ENCODE measurements at regions not wholly inside any gene's neighbourhood (a gene's known extent, or its start where the extent isn't known, plus 50 kb on each side); places are given as distances from the start of the nearest gene placed in this dataset.
A peak's percentile ranks its signal among the peaks of the same experiment; 100 is the strongest.
"Not testable (repeated sequence)": the region's sequence is repeated elsewhere in the genome, so short reads cannot be mapped to it uniquely, and the experiment has no call there.

DNA sequence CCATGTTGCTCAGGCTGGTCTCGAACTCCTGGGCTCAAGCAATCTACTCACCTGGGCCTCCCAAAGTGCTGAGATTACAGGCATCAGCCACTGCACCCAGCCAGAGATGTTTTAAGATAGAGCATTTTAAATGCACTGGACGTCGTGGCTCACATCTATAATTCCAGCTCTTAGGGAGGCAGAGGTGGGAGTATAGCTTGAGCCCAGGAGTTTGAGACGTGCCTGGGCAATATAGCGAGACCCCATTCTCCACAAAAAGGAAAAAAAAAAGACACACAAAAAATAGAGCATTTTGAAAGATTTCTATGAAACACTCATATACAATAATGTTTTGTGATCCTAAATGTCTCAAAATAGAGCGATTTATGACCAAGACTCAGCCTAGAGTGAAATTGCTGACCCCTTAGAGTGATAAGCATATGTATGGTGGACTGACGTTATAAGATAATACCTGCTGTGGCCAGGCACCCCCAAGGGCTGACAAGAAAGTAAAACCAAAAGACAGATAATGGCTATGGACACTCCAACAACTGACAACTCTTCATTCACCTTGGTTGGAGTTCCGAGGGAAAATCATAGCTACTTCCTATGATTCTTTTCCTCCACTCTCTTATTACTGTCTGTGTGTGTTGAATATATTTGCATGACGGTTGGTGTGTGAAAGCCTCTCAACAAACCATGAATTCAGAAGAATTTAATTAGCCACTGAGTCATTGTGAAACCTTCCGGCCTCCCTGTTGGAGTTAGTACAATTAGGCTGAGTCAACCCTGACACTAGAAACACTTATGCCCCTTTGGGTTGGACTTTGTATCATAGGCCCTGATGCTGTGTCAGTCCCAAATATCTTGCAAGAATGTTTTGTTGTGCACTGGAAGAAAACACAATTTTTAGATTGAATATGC, 526.5 kb upstream of the NUDT12 start:
- DNase-seq = no peak

GRCh38 chr5:104084896-104085295, 522.3 kb upstream of the NUDT12 start:
- peak; percentile 52 for DNase-seq

GRCh38 chr5:104082754-104083153, 520.2 kb upstream of the NUDT12 start:
- DNase-seq = no peak

GRCh38 chr5:104081232-104081631, 518.6 kb upstream of the NUDT12 start:
- no peak for DNase-seq

GRCh38 chr5:104080646-104081175, 518.1 kb upstream of the NUDT12 start:
- DNase-seq = no peak

GRCh38 chr5:104079861-104080645, 517.5 kb upstream of the NUDT12 start:
- DNase-seq = not testable (repeated sequence)

DNA sequence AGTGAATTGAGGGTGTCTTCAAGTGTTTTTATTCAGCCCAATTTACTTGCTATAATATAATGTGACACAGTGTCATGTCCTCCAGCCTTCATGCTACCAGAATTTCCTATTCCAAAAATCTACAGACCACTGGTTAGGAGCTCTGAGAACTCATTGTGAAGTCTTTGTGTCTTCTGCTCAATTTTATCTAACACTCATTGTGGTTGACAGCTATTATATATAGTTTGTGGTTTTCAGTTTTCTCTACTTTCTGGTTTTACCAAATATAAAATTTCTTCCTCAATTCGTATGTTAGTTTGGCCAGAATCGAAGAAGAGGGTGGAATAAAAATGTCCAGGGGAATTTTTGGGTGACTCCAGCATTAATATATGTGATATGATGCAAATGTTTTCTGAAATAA, 509.3 kb upstream of the NUDT12 start:
- no peak for DNase-seq

DNA sequence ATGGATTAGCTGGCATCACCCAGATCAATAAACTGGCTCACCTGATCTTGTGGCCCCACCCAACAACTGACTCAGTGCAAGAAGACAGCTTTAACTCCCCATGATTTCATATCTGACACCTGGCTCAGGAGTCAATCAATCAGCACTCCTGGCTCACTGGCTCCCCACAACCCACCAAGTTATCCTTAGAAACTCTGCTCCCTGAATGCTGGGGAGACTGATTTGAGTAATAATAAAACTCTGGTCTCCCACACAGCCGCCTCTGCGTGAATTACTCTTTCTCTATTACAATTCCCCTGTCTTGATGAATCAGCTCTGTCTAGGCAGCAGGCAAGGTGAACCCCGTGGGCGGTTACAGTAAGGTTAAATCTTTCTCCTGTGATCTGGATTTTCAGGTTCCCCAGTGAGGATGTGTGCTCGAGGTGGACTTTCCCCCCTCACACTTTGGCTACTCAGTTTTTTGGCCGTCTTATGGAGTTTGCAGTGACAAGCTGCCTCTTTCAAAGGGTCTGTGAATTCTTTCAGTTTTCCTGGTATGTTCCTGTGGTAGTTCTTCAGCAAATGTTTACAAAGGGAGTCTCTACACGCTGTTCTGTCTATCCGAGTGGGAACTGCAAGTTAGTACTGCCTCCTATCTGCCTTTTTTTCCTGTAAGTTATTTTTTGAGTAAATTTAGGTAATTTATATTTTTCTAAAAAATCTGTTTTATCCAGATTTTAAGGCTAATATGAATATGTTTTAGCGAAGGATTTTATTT, 500.2 kb upstream of the NUDT12 start:
- DNase-seq = no peak

GRCh38 chr5:104061707-104062106, 499.1 kb upstream of the NUDT12 start:
- DNase-seq = no peak

DNA sequence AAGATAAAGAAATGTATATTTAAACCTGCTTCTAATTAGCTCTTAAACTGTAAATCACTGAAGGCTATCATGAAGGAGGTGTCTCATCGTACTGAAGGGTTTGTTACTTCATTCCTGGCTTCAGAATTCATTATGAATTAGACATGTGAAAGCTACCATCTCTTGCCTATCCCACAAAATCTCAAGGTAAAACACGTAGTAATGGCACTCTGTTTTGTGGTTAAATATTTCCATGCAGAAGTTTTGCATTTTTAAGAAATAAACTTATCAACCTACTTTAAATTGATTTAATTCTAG, 490.7 kb upstream of the NUDT12 start:
- DNase-seq = no peak

DNA sequence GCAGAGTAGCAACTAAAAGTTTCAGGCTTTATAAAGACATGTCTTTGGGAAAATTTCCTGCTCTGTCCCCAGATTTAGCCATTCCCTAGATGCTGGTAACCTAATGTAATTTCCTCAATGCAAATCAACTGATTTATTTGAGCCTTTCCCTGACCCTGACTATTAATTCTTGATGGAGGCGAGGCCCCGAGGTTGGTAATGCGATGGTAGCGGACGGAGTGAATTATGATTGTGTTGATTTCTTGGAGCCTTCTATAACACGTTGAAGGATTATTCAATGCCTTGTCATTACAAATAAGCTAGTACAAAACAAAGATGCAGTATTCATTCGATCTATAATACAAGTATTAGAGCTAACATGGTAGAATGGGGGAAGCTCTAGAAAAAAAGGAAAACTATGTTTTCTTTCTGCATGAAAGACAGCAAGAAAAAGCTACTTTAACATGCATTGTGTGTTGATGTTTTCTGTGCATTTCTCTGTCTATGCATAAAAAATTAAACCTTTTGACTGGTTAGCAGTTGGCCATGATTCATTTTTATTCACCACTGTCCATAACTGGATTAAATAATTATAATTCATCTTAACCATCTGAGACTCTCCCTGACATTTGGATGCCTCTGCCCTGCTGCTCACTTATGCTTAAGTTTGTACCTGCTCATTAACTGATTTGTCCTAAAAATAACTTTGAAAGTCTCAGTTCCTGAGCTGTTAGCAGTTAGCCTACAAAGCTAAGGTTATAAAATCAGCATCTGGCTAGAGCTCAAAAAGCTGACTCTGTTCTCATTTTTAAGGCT, 490.2 kb upstream of the NUDT12 start:
- DNase-seq = no peak

GRCh38 chr5:104050436-104050835, 487.8 kb upstream of the NUDT12 start:
- DNase-seq = no peak

- DNase-seq = no peak
Measured at GRCh38 chr5:104049752-104050151, 487.2 kb upstream of the NUDT12 start.

DNA sequence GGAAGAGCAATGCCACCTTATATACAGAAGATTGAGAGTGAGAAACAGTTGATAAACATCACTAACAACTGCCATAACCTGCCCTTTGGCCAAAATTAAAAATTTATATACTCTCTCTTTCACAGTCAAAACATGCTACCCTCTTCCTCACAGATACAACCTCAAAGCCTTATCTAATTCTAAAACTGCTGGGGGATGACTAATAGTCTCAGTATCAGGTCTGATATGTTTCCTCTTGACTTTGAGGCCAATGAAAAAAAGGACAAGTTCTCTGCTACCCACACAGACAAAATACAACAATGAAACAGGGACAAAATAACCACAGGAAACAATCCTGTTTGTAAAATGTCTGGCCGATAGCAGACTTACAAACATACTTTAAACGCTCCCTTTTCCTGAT, 485.6 kb upstream of the NUDT12 start:
- DNase-seq = no peak

DNA sequence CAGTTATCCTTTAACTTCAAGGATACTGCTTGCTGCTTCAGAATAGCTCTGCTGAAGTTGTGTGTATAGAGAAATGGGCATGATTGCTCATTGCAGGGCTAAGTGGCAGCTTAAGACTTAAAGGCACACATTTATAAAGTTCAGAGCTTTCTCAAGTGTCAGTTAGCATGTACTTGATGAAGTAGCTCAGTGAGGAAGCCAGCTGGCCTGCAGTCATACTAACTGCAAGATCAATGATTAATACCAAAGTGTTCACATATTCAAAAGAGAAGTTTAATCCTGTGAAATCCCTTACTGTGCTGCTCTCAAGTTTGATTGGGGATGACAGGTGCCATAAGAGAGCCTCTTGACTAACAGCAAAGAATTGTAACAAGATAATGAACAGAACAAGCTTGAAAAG, 483.4 kb upstream of the NUDT12 start:
- DNase-seq = no peak

DNA sequence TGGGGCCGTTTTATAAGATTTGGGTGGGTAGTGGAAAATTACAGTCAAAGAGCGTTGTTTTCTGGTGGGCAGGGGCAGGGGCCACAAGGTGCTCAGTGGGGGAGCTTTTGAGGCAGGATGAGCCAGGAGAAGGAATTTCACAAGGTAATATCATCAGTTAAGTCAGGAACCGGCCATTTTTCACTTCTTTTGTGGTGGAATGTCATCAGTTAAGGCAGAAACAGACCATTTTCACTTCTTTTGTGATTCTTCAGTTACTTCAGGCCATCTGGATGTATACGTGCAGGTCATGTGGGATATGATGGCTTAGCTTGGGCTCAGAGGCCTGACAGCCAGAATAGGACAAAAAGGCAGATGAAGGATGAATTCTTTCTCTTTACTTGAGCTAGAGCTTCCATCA, 477.3 kb upstream of the NUDT12 start:
- not testable (repeated sequence) for DNase-seq

DNA sequence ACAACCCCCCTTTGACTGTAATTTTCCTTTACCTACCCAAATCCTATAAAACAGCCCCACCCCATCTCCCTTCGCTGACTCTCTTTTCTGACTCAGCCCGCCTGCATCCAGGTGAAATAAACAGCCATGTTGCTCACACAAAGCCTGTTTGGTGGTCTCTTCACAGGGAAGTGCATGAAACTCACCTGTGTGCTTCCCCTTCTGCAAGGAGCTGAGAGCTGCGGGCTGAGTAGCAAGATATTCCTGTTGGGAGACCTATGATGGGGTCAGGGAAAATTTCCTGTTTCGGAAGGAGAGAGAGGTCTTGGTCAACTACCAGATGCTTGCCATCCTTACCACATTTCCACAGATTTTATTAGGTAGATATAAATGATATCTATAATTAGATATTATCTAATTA, 474.5 kb upstream of the NUDT12 start:
- DNase-seq = not testable (repeated sequence)

- DNase-seq = not testable (repeated sequence)
Measured at GRCh38 chr5:104033186-104033585, 470.6 kb upstream of the NUDT12 start.

- DNase-seq = no peak
Measured at GRCh38 chr5:104024538-104024937, 461.9 kb upstream of the NUDT12 start.

DNA sequence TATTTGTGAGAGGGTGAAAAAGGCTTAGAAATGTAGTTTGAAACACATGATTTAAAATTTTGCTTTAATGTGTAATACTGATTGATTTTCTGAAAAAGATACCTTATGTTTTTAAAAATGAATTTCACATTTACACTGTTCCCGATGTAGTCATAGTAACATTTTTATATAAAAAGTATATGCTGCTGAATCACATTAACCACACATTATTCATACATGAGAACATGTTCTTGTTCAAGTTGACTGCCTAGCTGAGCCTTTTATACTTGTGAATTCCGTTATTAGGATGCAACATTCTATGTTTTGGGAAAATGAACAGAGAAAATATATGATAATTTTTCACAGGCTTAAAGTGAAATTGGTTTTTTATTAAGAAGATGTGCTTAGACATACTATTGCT, 461.1 kb upstream of the NUDT12 start:
- DNase-seq = no peak

GRCh38 chr5:104019956-104020355, 457.4 kb upstream of the NUDT12 start:
- DNase-seq = no peak

GRCh38 chr5:104018299-104018698, 455.7 kb upstream of the NUDT12 start:
- no peak for DNase-seq
